ENCODE measurements at regions not wholly inside any gene's neighbourhood (a gene's known extent, or its start where the extent isn't known, plus 50 kb on each side); places are given as distances from the start of the nearest gene placed in this dataset.

DNA sequence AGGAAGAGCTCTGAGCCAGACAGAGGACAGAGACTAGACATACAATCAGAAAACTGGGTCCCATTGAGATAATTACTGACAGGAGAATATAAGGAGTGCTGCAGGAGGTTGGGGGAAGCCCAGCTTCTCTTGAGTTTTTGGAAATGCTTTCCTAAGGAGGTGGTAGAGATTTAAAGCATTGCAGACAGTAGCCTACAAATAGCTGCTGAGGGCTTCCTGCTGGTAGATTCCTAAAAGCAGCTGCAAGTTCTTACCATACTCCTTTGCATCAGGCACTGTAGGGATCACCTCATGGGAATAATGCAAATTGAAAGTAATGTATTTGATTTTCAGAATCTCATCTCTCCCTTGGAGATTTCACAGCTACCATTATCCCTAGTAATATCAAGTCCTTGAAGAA, 902.6 kb upstream of the GCFC2 start:
- Histone ChIP-seq H4K20me1 (replicated peaks; ENCODE audit: control insufficient read depth, extremely low read depth, insufficient read depth, low read length) (no peaks in the 10 kb centered on the region), H3K4me3 (replicated peaks in 1 of 3; ENCODE audit: insufficient read depth in 1 of 3, low read depth in 1 of 3, low read length in 3 of 3) (no peak overlapping the region), H3K27me3 (ENCODE audit: control insufficient read depth in 2 of 2, insufficient read depth in 2 of 2, low read length in 2 of 2) (no peaks in the 10 kb centered on the region), H3K9ac (replicated peaks; ENCODE audit: extremely low read depth, insufficient read depth, low read length) (no peak overlapping the region), H3K27ac (ENCODE audit: insufficient read depth, low read depth, low read length) (no peak overlapping the region), H3K36me3 (ENCODE audit: control insufficient read depth in 2 of 2, extremely low read depth in 1 of 2, insufficient read depth in 2 of 2, low read length in 2 of 2) (no peaks in the 10 kb centered on the region), H3K9me1 (replicated peaks; ENCODE audit: control insufficient read depth, extremely low read depth, insufficient read depth, low read length) (no peaks in the 10 kb centered on the region), H3K9me3 (replicated peaks; ENCODE audit: control insufficient read depth, insufficient read depth, low read length) (no peaks in the 10 kb centered on the region), H3K79me2 (ENCODE audit: control insufficient read depth, insufficient read depth, low read length) (no peaks in the 10 kb centered on the region), H3K4me1 (ENCODE audit: control insufficient read depth, extremely low read depth, insufficient read depth, low read length) (no peaks in the 10 kb centered on the region), H2AFZ (ENCODE audit: low read depth, low read length) (no peak overlapping the region), H3K4me2 (ENCODE audit: insufficient read depth, low read length) (no peak overlapping the region)
- FAIRE-seq (no peak), DNase-seq (ENCODE audit: low read depth, low spot score) (no peak)
- ChIA-PET CTCF (no interaction called here), POLR2A (no interaction called here)
- dilution Hi-C loops (cut with MboI; ENCODE audit: extremely low pct_ligation_motif_present, low sequenced_read_pairs) = no loop called here
- TF ChIP-seq EZH2 (IDR thresholded peaks at IDR 0.05; ENCODE audit: borderline replicate concordance, low read depth, low read length, severe bottlenecking) (no peak), MAX (IDR thresholded peaks at IDR 0.05; ENCODE audit: insufficient read depth, insufficient read length) (no peak), POLR2A (IDR thresholded peaks at IDR 0.05; ENCODE audit: low read depth, low read length) (no peak), GATA2 (IDR thresholded peaks at IDR 0.05; ENCODE audit: insufficient read depth, insufficient read length, low read depth, low read length) (no peak), CTCF (IDR thresholded peaks at IDR 0.05; ENCODE audit: extremely low read depth in 1 of 2, insufficient read depth in 1 of 2, low read depth in 1 of 2, low read length in 2 of 2) (no peak), JUN (IDR thresholded peaks at IDR 0.05; ENCODE audit: borderline replicate concordance, insufficient read depth, insufficient read length, low read depth) (no peak), MYC (IDR thresholded peaks at IDR 0.05; ENCODE audit: low read depth, low read length) (no peak), POLR2AphosphoS5 (IDR thresholded peaks at IDR 0.05; ENCODE audit: insufficient read depth, low read depth, low read length) (no peak), FOS (IDR thresholded peaks at IDR 0.05; ENCODE audit: borderline replicate concordance, insufficient read depth, low read length) (no peak)
- intact Hi-C loops (cut with micrococcal nuclease) = no loop called here
- no TSS peak for BruUV-seq (replicated peaks)

All from endothelial cell of umbilical vein (primary cell).